NCI-H345 (cell line): ENCODE measurements at regions not wholly inside any gene's neighbourhood (a gene's known extent, or its start where the extent isn't known, plus 50 kb on each side); places are given as distances from the start of the nearest gene placed in this dataset.

Source experiments
- DNase-seq: peaks from one replicate; lab custom pipeline; 2025; lab: John Stamatoyannopoulos, UW

DNA sequence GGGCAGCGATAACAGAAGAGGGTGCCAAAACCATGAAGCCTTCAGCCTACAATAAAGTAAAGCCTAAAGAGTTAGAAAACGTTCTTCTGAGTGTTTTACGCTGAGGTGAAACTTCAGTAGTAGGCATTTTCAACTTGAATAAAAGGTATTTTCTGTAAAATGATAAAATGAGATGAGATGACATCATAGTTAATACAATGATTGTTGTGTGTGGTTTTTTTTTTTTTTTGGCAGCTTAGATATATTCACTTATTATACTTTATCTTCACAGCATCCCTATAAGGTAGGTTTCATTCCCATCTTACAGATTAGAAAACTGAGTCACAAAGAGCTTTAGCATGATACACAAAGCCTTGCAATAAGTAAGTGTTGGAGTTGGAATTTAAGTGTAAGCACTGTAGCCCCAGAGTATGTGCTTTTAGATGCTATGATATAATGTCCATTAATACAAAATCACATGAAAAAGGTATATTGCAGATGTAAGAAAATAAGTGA, 291.9 kb upstream of the GRM7 start:
- no peak for DNase-seq

DNA sequence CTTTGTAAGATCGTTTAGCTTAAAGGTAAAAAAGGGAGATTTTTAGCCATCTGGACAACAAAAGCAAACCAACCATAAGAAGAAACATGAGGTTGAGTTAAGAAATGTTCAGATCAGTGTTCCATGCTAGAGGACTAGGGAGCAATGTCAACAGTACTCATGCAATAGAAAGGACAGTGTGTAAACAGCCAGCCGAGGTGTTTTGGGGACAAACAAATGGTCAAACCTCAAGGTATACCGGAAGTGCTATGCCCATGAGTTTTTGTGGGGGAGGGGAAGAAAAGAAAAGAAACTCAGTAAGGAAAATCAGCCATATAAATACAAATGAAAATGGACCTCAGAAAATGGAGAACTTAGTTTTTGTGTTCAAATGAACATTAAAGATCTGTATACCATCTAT, 289.5 kb upstream of the GRM7 start:
- no peak for DNase-seq

DNA sequence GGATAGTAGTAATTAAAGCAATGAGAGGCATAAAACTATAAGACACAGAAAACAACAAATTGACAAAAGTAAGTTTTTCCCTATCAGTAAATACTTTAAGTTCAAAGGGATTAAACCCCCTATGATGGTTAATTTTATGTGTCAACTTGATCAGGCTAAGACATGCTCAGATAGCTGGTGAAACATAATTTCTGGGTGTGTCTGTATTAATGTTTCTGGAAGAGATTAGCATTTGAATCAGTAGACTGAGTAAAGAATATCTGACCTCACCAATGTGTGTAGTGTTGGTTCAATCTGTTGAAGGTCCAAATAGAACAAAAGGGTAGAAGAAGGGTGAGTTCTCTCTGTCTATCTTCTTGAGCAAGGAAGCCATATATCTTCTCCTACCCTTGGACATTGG, 283.3 kb upstream of the GRM7 start:
- DNase-seq, result no peak

DNA sequence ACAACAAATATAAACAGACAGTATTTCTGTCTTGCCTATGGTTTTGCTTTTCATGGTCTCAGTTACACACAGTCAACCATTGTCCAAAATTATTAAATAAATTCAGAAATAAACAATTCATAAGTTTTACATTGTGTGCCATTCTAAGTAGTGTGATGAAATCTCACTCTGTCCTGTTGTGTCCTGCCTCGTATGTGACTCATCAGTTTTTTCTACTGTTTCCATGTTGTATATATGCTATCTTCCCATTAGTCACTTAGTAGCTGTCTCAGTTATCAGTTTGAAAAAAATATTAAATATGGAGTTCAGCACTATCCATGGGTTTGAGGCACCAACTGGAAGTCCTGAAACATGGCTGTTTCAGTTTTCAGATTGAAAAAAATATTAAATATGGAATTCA, 282.4 kb upstream of the GRM7 start:
- DNase-seq, result no peak

DNA sequence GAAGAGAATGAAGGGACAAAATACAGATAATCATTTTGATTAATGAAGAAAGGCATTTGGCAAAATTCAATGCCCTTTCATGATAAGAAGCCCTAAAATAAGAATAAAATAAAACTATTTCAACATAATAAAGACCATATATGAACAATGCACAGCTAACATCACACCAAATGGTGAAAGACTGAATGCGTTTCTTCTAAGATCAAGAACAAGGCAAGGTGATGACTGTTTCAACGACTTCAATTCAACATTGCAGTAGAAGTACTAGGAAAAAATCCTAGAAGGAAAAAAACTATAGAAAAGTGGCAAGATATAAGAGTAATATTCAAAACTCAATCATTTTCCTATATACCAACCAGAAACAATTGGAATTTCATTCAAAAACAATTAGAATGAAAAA, 280.1 kb upstream of the GRM7 start:
- no peak for DNase-seq

DNA sequence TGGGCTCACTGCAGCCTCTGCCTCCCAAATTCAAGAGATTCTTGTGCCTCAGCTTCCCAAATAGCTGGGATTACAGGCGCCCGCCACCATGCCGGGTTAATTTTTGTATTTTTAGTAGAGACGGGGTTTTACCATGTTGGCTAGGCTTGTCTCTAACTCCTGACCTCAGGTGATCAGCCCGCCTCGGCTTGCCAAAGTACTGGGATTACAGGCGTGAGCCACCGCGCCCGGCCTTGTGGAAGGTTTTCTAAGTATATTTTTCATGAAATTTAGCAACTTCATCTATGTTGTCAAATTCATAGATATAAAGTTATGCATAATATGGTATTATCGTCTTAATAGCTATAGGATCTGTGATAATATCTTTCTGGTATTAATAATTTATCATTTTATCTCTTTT, 275.6 kb upstream of the GRM7 start:
- DNase-seq, result no peak

DNA sequence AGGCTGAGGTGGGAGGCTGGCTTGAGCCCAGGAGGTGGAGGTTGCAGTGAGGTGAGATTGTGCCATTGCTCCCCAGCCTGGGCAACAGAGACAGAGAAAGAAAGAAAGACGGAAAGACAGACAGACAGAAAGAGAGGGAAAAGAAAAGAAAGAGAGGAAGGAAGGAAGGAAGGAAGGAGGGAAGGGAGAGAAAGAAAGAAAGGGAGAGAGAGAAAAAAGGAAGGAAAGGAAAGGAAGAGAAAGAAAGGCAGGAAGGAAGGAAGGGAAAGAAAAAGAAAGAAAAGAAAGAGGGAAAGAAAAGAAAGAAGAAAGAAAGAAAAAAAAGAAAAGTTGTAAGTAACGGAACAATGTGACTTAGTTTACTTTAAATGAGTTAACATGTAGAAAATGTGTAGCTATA, 260.7 kb upstream of the GRM7 start:
- DNase-seq, result no peak

DNA sequence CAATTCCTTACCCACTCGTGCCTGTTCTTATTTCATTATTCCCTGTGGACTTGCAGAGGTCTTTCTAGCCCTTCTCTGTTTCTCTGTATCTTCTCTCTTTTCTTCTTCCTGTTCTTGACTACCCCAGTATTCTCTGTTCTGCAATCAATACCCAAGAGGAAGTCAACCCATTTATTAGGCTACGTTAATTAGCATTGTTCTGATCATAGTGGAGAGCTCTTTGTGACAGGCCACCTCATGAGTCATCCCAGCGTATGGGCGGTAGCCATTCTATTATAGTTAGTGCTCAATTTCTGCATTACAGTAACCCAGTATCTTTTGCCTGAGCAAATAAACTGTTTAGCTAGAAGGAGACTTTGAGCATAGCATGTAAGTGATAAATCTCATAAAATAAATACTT, 259.5 kb upstream of the GRM7 start:
- DNase-seq, result no peak

DNA sequence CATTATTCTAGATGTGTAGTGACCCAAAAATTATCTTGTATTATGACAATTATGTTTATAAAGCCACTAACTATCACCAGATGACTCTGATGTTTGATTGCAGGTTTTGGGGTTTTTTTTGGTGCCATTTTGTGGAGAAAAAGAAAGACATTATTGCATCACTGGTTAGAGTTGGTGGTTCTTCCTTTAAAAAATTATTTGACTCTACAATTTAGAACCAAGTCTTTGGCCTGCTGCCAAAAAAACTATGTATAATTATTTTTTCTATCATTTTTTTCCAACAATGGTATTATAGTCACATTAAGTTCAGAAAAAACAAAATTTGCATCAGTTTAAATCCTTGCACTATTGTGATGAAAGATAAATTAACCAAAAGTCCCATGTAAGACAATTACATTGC, 258.6 kb upstream of the GRM7 start:
- DNase-seq, result no peak

DNA sequence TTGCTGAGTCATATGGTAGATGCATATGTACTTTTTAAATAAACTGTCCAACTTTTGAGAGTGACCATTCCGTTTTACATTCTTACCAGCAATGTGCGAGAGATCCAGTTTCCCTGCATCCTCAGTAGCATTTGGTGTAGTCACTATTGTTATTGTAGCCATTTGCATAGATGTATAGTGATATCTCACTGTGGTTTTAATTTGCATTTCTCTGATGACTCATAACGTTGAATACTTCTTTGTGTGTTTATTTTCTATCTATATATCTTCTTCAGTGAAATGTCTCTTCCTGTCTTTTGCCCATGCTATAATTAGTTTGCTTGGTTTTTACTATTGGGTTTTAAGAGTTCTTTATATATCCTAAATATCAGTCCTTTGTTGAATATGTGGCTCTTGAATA, 255.7 kb upstream of the GRM7 start:
- DNase-seq, result no peak

DNA sequence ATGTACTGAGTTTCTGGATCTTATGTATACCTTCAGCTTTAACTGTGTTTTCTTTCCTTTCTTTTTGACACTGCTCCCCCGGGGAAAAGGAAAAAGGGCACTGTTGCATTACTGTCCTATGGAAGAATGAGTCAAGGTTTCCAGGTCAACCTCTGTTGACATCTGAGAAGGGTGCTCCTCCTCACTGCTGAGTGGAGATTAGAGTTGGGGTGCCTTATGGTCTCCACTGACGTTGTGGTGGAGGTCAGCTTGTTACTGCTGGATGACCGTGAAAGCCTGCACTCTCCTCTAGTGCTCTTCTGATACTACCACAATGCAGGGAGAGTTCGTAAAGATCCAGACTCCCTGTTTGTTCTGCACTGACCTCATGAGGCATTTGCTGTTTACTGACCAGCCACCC, 252.1 kb upstream of the GRM7 start:
- DNase-seq, result no peak

DNA sequence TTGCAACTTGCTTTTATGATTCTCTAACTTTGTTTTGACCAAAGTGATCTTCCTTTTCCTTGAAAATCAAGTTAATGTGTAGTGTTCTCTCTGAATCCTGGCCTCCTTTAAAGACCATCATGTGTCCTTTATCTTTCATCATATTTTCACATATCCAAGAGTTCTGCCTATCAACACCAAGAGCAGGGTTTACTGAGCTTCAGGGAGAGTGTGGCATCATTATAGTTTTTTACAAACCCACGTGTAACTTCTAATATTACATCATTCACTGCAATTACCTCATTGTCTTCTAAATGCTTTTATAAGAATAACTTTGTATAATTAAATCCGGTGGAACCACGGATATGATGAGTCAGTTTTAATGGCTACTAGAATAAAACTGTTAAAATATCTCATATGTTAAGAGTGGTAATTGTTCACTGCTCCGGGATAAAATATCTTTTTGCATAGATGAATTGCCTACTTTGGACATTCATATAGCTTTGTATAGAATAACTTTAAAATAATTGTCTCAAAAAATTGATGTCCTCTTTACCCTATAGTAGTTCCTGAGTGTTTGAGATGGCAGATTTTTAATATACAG, 248.8 kb upstream of the GRM7 start:
- no peak for DNase-seq

DNA sequence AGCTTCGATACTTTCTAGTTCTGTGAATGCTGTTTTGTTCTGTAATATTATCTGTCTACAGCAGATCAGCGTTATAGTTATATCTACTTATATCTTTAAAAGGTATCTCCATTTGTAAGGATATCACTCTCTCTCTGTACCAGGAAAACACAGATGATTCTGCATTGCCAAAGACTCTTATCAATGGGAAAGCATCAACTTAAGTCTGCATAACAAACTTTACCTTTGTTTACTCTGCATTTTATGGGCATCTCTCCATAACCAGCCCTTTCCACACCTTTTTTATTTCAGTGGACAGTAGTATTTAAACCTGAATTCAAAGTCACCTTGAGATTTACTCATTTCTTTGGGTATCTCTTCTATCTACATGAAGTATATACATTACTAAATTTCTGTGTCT, 238.7 kb upstream of the GRM7 start:
- DNase-seq, result no peak

DNA sequence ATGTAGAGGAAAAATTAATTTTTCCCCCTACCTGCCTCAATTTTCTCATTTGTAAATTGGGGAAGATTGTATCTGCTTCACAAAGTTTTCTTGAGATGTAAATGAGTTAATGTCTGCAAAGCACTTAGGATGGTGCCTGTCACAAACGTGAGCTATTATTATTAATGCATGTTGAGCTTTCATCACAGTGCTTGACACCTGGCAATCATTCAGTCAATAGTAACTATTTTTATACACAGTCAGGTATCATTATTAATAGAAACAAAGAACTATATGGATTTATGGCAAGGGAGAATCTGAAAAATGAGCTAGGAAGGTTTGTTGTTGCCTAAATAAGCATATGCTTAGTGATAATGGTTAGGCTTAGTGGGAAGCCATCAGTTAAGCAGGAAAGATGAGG, 238.2 kb upstream of the GRM7 start:
- DNase-seq, result no peak

DNA sequence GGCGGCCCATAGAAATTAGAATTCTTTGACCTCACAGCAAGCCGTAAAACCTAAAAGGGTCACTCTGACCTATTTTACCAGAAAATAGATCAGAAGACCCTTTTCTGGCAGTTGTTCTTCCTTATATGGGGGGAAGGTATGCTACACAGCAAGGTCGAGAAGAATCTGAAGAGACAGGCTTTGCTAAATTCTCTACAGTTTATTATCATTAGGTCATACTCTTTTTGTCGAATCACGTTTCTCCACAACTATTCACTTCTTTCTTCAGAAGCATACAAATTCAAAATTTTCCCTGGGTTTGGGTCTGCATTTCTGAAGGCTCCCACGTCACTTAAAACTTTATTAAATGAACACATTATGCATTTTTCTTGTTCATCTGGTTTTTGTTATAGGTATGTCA, 229.5 kb upstream of the GRM7 start:
- no peak for DNase-seq

DNA sequence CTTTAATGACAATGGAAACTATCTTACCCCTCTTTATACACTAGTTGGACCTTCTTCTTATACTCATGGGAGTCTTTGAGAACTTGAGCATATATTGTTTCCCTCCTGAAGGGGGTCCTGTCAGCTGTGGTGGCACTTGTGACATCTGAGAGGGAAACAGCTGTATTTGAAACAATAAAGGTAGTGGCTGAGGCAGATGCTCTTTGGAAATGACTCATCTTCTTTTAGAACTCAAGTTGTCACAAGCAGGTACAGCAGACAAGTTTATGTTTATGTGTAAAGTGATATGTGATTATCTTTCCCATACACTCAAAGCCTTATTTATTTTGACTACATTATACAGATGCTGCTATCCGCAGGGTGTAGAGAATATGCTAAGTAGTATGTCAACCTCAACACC, 220.0 kb upstream of the GRM7 start:
- no peak for DNase-seq

DNA sequence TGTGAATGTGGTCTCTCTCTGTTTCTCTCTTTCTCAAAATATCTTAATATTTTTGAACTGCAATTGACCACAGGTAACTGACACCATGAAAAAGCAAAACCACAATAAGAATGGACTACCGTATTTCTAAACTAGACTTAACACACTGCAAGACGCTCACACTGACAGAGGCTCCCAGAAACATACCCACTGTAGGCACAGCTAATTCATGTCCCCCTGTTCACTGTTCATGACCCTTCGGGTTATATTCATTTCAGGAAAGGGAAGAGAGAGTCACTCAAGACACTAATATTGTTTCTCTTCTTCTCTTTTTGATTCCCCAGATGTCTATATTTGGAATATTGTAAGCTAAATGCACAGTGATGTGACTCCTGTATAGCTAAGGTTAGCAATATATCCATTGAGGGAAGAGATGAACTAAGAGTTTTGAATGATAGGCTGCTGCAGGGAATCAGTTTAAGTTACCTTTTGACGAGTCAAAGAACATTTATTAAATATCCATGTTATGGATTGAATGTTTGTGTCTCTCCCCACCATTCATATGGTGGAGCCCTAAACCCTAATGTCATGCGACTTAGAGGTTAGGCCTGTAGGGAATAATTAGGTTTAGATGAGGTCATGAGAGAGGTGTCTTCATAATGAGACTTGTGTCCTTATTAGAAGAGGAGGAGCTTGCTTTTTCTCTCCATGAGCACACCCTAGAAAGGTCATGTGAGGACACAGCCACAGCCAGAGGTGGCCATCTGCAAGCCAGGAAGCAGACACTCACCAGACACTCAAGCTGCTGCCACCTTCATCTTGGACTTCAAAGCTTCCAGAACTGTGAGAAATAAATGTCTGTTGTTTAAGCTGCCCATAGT, 216.6 kb upstream of the GRM7 start:
- DNase-seq, result no peak

DNA sequence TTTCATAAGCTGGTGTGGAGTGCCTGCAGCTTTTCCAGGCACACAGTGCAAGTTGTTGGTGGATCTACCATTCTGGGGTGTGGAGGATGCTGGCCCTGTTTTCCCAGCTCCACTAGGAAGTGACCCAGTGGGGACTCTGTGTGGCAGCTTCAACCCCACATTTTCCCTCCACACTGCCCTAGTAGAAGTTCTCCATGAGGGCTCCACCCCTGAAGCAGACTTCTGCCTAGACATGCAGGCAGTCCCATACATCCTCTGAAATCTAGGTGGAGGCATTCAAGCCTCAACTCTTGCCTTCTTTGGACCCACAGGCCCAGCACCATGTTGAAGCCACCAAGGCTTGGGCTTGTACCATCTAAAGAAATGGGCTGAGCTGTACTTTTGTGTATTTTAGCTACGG, 206.2 kb upstream of the GRM7 start:
- DNase-seq, result no peak

DNA sequence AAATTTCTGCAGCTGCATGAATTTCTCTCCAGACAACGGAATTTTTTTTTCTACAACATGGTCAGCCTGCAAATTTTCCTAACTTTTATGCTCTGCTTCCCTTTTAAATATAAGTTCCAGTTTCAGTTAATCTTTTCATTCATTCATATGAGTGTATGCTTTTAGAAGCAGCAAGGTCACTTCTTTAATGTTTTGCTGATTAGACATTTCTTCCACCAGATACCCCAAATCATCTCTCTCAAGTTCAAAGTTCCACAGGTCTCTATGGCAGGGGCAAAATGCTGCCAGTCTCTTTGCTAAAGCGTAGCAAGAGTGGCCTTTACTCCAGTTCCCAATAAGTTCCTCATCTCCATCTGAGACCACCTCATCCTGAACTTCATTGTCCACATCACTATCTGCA, 205.6 kb upstream of the GRM7 start:
- DNase-seq, result no peak

DNA sequence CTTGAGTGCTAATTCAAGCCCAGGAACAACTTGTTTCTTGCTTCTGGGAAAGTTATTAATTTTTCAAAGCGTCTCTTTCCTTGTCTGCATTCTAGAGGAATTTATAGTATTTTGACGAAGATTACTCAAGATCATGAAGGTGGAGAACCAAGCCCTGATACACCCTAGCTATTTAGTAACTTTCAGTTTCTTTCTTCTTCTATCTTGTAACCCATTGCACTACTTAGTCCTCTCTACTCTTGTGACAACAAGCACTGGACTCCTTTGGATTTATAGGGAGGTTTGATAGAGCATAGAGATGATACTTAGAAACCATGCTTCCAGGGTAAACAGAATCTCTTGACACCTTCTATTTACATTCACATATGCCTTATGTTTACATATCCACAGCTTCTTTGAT, 203.3 kb upstream of the GRM7 start:
- no peak for DNase-seq

DNA sequence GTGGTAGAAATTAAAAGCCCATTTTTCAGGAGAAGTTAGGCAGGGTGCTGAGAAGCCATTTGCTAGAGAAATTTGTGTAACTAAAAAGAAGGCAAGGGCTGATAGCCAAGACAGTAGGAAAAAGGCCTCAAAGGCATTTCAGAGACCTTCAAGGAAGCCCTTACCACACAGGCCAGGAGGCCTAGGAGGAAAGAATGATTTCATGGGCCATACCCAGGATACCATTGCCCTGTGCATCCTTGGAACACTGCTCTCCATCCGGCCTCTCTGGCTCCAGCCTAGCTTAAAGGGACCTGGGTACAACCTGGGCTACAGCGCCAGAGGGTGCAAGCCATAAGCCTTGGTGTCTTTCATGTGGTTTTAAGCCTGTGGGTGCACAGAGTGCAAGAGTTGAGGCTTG, 193.6 kb upstream of the GRM7 start:
- DNase-seq, result no peak

DNA sequence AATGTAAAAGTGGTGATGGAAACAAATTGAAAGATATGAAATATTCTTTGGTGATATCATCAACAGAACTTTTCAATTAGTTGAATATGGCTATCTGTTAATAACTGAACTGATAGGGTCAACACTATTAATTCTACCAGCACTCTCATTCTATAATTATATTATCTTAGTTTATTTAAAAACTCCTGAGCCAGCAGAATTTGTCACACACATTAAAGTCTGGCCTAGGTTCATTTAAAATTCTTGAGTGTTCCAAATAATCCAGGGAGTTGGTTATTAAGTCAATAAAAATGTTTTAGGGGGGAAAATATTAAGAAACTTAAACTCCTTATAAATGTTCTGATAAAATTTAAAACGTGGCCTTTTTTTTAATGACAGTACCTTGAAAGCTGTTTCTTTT, 189.6 kb upstream of the GRM7 start:
- no peak for DNase-seq

DNA sequence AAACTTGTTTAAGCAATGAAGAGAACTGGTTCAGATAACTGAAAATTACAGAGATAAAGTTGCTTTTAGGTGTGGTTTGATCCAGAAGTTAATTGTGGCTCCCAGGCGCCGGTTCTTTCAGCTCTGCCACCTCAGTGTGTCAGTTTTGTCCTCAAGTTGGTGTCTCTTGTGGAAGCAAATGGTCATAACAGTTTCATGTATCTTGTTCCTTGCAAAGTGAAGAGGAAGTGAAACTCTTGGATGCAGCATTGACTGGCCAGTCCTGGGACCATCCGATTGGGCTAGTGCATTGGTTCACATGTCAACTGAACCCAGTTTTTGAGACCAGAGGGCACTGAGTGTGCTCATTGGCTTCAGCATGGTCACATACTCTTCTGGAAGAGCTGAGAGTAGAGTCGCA, 181.4 kb upstream of the GRM7 start:
- DNase-seq, result no peak
